HG02571 (cell line): ENCODE measurements at regions not wholly inside any gene's neighbourhood (a gene's known extent, or its start where the extent isn't known, plus 50 kb on each side); places are given as distances from the start of the nearest gene placed in this dataset.
"Not testable (repeated sequence)": the region's sequence is repeated elsewhere in the genome, so short reads cannot be mapped to it uniquely, and the experiment has no call there.

Experiments used
- ATAC-seq: cut with Tn5 transposase; IDR thresholded peaks from one replicate; pipeline ENCODE4 v1.9.1; 2021; ENCODE audit warnings: mild to moderate bottlenecking, moderate library complexity; ENCODE audit not compliant: unreplicated experiment

DNA sequence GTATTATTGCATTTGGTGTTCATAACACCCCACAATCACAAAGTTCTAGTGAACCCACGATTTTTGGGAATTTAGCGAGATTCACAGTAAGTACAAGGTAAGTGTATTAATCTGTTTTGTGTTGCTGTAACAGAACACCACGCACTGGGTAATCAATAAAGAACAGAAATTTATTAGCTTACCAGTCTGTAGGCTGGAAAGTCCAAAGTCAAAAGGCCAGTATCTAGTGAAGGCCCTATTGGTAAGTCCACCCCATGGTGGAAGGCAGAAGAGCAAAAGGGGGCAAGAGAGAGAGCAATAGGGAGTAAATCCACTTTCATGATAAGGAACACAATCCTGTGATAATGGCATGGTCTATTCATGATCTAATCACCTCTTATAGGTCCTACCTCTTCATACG is 190.3 kb upstream of the KCNMB2 start:
- no peak for ATAC-seq

DNA sequence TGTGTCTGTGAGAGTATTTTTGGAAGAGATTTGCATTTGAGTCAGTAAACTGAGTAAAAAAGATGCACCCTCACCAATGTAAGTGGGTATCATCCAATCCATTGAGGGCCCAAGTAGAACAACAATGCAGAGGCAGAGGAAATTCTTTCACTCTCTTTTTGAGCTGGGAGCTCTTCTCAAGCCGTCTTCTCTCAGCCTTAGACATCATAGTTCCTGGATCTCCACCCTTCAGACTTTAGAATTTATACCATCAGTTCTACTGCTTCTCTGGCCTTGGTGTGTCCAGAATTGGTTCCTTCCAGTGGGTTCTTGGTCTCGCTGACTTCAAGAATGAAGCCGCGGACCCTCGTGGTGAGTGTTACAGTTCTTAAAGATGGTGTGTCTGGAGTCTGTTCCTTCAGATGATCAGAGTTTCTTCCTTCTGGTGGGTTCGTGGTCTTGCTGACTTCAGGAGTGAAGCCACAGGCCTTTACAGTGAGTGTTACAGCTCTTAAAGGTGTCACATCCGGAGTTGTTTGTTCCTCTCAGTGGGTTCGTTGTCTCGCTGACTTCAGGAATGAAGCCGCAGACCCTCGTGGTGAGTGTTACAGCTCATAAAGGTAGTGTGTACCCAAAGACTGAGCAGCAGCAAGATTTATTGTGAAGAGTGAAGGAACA is 187.5 kb upstream of the KCNMB2 start:
- not testable (repeated sequence) for ATAC-seq

DNA sequence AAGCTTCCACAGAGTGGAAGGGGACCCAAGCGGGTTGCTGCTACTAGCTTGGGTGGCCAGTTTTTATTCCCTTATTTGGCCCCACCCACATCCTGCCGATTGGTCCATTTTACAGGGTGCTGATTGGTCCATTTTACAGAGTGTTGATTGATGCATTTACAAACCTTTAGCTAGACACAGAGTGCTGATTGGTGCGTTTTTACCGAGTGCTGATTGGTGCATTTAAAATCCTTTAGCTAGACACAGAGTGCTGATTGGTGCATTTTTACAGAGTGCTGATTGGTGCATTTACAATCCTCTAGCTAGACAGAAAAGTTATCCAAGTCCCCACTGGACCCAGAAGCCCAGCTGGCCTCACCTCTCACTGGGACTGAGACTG is 187.0 kb upstream of the KCNMB2 start:
- not testable (repeated sequence) for ATAC-seq

- ATAC-seq = no peak
These were observed 185.5 kb upstream of the KCNMB2 start for GRCh38 chr3:178350763-178351162.

GRCh38 chr3:178352326-178353005 is 183.8 kb upstream of the KCNMB2 start:
- no peak for ATAC-seq

GRCh38 chr3:178353006-178353694 is 183.1 kb upstream of the KCNMB2 start:
- ATAC-seq = no peak

DNA sequence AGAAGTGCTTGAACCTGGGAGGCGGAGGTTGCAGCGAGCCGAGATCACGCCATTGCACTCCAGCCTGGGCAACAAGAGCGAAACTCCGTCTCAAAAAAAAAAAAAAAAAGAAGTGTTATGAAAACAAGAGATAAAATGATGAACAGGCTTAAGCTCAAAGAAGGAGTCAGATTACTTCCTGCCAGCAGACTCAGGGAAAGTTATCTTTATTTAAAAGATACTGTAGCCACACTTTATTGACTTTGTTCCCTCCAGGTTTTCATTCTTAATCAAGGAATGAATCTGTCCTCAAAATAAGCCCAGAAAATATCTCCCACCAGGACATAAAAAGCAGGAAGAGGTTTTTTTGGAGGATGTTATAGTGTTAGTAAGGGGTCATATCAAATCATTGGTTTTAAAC is 176.5 kb upstream of the KCNMB2 start:
- ATAC-seq = no peak

GRCh38 chr3:178363048-178363447 is 173.2 kb upstream of the KCNMB2 start:
- ATAC-seq = not testable (repeated sequence)

DNA sequence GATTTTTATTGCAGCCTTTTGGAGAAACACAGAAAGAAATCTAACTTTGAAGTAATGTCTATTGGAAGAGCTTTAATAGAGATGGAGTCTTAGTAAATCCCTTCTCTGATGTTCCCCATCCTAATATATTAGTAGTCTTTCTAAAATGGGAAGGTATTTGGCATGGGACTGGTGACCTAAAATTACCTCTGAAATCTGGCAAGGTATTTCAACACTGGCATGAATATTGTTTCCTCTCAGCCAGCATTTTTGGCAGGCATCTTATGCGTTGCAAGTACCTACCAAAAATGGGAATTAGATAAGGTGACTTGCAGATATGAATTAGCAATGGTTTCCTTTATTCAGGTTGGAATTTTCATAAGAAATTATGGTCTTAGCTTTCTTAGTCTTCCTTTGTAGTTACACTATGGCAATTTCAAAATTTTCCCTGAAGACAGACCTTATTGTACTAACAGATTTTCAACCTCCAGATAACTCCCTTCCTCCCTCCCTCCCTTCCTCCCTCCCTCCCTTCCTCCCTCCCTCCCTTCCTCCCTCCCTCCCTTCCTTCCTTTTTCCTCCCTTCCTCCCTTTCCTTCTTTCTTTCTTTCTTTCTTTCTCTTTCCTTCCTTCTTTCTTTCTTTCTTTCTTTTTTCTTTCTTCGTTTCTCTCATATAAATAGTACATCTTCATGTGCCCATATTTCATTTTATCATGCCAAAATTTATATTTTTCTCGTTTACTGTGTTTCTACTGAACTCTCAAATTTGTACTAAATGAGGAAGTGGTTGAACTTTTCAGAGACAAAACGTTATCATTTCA is 168.2 kb upstream of the KCNMB2 start:
- no peak for ATAC-seq

- no peak for ATAC-seq
These were observed 167.2 kb upstream of the KCNMB2 start for GRCh38 chr3:178369006-178369405.

DNA sequence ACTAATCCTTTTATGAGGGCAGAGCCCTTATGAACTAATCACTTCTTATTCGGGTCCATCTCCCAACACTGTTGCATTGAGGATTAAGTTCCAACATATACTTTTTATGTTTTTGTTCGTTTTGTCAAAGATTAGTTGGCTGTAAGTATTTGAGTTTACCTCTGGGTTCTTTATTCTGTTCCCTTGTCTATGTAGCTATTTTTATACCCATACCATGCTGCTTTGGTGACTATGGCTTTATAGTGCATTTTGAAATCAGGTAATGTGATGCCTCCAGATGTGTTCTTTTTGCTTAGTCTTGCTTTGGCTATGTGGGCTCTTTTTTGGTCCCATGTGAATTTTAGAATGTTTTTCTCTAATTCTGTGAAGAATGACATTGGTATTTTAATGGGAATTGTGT is 166.4 kb upstream of the KCNMB2 start:
- no peak for ATAC-seq

- no peak for ATAC-seq
These were observed 165.8 kb upstream of the KCNMB2 start for GRCh38 chr3:178370387-178370786.

- no peak for ATAC-seq
These were observed 154.7 kb upstream of the KCNMB2 start for GRCh38 chr3:178381555-178381954.

DNA sequence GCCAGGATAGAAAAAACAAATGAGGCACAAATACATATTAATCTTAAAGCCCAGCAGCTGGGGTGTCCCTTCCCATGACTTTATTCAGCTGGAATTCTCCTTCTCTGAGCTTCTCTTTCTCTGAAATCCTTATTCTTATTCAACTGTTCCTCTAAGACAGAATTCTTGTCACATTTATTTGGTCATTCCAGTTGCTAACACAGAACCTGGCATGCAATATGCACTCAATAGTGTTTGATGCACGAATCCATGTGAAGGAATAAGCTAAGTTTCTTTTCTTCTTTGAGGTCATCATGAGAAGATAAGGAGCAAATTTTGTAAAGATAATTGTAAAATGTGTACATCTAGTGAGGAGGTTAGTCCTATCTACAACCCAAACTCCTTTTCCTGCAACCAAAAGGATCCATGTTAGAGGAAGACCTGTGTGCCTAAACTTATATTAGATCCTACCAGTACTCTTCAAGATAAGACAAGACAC is 154.2 kb upstream of the KCNMB2 start:
- no peak for ATAC-seq

DNA sequence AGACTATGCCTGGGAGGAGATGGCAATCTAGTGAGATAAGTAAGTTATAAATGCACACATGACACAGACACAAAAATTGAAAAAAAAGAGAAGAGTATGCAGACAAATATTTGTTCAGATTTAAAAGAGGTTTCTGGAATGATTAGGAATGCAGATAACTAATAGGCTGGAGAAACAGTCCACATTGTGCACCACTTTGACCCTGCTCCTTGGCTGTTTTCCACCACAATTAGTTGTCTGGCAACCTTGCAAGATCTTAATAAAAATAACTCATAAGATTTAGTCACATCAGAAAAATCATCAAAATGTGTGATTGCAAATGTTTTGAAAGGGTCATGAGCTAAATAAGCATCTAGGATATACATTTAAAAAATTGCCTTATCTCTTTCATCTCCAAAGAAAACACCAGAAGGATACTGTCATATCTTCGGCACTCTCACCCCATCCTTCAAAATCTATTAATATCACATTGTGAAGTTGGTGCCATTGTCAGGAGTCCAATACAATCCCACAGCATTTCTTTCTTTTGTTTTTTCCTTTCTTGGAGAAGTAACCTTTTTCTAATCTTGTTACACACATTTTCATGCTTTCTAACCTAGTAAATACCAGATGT is 153.7 kb upstream of the KCNMB2 start:
- ATAC-seq = no peak

DNA sequence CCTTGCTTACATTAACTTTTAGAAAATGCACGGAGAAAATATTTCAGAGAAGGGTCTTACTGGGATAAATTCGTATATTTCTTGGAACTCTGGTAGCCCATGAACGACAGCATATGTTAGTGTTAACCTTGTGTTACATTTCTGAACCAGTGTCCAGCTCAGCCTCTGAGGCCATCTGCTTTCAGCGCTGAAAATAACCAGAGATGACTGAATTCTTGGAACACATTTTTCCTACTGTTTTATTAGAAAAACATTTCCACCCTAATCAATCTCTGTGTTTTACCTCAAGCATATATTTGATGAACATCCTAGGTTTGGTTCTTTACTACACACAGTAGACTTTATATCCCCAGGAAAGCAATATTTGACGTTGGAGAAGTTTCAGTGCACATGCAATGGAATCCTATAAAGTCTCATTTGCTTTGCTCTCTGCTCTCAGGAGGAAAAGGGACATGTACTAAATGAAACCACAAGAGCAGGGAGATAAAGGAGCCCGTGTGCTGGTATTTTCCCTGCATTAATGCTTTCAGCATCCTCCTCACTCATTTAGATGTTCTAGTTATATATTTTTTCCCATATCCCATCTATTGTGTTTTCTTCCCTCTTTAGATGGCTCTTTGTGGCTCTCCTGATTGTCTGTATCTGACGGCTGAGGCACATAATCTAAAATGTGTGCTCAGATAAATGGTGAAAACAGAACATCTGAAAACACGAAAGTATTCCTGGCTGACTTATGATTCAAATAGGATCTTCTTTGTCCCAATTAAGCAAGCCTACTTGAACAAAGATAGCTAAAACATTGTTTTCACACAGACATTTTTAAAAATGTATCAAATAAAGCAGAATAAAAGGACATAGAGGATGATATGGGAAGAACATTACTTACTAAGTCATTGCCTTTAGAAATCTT is 151.7 kb upstream of the KCNMB2 start:
- ATAC-seq = no peak

DNA sequence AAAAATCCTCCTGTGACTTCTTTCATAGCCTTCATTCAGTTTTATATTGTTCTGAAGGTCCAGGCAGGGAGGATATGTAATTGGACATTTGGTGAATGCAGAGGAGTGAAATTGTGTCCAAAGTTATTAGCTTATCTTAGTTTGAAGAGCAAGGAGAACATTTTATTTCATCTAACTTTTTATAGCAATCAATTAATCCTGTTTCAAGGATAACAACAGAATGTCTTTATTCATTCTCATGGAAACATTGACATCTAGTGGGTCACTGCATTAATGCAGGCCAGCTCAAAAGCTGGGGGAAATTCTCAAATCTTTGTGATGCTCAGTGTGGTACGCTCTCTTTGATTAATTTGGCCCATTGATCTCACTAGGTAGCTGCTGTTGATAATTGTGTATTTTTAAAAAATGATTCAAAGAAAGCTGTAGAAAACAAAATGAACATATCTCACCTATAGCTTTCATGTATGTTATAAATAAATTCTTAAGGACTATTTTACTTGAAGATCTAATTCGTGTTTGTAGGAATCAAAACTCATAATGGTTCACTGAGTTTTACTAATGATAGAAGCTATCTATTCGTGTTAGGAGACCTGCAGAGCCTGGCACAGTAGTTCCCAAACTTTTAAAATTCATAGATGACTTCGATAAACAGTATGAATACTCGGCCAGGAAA is 150.8 kb upstream of the KCNMB2 start:
- no peak for ATAC-seq

DNA sequence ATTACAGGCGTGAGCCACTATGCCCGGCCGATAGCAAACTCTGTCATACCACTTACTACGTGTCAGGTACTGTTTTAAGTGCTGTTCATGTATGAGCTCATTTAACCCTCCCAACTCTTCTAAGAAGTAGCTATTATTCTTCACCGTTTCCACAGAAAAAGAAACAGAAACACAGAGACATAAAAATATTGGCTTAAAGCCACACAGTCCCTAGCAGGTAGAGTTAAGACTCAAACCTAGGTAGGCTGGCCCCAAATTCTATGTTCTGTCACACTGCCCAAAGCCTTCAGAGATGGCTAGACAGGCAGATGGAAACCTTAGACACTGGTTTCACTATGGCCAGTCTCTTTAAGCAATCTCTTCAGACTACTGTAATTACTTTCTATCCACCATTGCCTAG is 149.8 kb upstream of the KCNMB2 start:
- ATAC-seq = no peak

DNA sequence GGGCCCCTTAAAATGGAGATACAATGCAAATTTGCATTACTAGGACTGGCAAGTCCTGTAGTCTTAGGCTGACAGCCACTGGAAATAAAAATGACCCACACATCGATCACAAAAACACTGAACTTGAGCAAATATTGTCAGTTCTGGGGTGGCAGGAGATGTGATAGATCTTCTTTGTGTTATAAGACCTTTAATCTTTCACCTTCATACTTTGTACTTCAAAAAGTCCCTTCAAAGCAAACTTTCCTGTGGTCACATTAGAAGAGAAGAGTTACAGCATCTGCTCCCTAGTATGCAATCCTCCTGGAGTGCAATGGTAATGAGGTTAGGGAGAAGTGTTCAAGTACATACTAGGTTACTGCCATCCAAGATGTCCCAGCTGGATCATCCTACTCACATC is 149.4 kb upstream of the KCNMB2 start:
- no peak for ATAC-seq
